Erythroblast (primary cell): ENCODE measurements at regions not wholly inside any gene's neighbourhood (a gene's known extent, or its start where the extent isn't known, plus 50 kb on each side); places are given as distances from the start of the nearest gene placed in this dataset.
"Not testable (repeated sequence)": the region's sequence is repeated elsewhere in the genome, so short reads cannot be mapped to it uniquely, and the experiment has no call there.

Source experiments
- GATA1 ChIP-seq: IDR thresholded peaks from 2 replicates; pipeline ENCODE4 v1.6.1; 2011; ENCODE audit warnings: low read depth, mild to moderate bottlenecking, control low read depth, low read length, moderate library complexity
- POLR2A ChIP-seq: IDR thresholded peaks from 2 replicates; pipeline ENCODE4 v1.6.1; 2011; ENCODE audit warnings: mild to moderate bottlenecking, low read length

GRCh38 chr4:189627041-189627440 is 313.6 kb upstream of the FRG1 start:
- TF ChIP-seq POLR2A, GATA1: not testable (repeated sequence)
